PC-9 (cell line): ENCODE measurements at regions not wholly inside any gene's neighbourhood (a gene's known extent, or its start where the extent isn't known, plus 50 kb on each side); places are given as distances from the start of the nearest gene placed in this dataset.

Source experiments
- BruUV-seq: library from RNA; stranded (reverse); fragments of 400-500 nt; replicated peaks from 2 replicates; lab custom pipeline; 2021; lab: Mats Ljungman, UMichigan
- CTCF ChIA-PET: fragments of 300-600 bp; sonication (Branson Sonifier 250); formaldehyde crosslinking; loops from one replicate; lab custom pipeline; 2022; ENCODE audit warnings: antibody characterized with exemption; lab: Charles Lee
- POLR2A ChIA-PET: fragments of 300-600 bp; sonication (Branson Sonifier 250); formaldehyde crosslinking; loops from one replicate; lab custom pipeline; 2022; ENCODE audit warnings: antibody characterized with exemption; ENCODE audit not compliant: unreplicated experiment; lab: Charles Lee
- DNase-seq, 2 experiments: peaks; one replicate each; pipeline versions ENCODE4 v3.0.0 to v3.0.0-alpha.2; 2015 to 2022; ENCODE audit warnings: mixed read lengths in 1 of 2
- H2AFZ ChIP-seq: fragments of 200-600 bp; sonication (generic); 2 replicates; pipeline ENCODE4 v1.8.1; 2017; ENCODE audit warnings: antibody characterized with exemption
- H3F3A ChIP-seq: fragments of 200-600 bp; sonication (generic); 2 replicates; pipeline ENCODE4 v1.8.1; 2017; ENCODE audit warnings: antibody characterized with exemption, mild to moderate bottlenecking, low read depth; ENCODE audit not compliant: insufficient read depth
- H3K27ac ChIP-seq: fragments of 200-600 bp; sonication (generic); 2 replicates; pipeline ENCODE4 v1.6.1; 2016; ENCODE audit warnings: mixed run types
- H3K27me3 ChIP-seq: fragments of 200-600 bp; sonication (generic); 2 replicates; pipeline ENCODE4 v1.6.1; 2016; ENCODE audit warnings: low read depth, mixed run types; ENCODE audit not compliant: insufficient read depth
- H3K36me3 ChIP-seq: fragments of 200-600 bp; sonication (generic); 2 replicates; pipeline ENCODE4 v1.6.1; 2016; ENCODE audit warnings: low read depth, mixed run types
- H3K4me1 ChIP-seq: fragments of 200-600 bp; sonication (generic); replicated peaks from 2 replicates; pipeline ENCODE4 v1.6.1; 2016; ENCODE audit warnings: mixed run types; ENCODE audit not compliant: insufficient read depth
- H3K4me2 ChIP-seq: fragments of 200-600 bp; sonication (generic); 2 replicates; pipeline ENCODE4 v1.6.1; 2017; ENCODE audit warnings: mixed run types
- H3K4me3 ChIP-seq: fragments of 200-600 bp; sonication (generic); 2 replicates; pipeline ENCODE4 v1.6.1; 2016; ENCODE audit warnings: mixed run types
- H3K79me2 ChIP-seq: fragments of 200-600 bp; sonication (generic); 2 replicates; pipeline ENCODE4 v1.6.1; 2017; ENCODE audit warnings: low read depth, mixed run types
- H3K9me2 ChIP-seq: fragments of 200-600 bp; sonication (generic); 2 replicates; pipeline ENCODE4 v1.8.1; 2017; ENCODE audit warnings: mild to moderate bottlenecking; ENCODE audit not compliant: insufficient read depth
- H3K9me3 ChIP-seq: fragments of 200-600 bp; sonication (generic); 2 replicates; pipeline ENCODE4 v1.8.1; 2016; ENCODE audit warnings: low read depth; ENCODE audit not compliant: insufficient read depth
- H4K20me1 ChIP-seq: fragments of 200-600 bp; sonication (generic); 2 replicates; pipeline ENCODE4 v1.8.1; 2017; ENCODE audit not compliant: insufficient read depth
- CTCF ChIP-seq: fragments of 200-600 bp; sonication (generic); conservative IDR thresholded peaks from 2 replicates; pipeline ENCODE4 v1.6.1; 2017; ENCODE audit warnings: mixed run types, antibody characterized with exemption, mild to moderate bottlenecking, moderate library complexity
- EZH2 ChIP-seq: fragments of 200-600 bp; sonication (generic); IDR thresholded peaks from 2 replicates; pipeline ENCODE4 v1.8.0; 2017; ENCODE audit warnings: antibody characterized with exemption, low read depth
- intact Hi-C: fragments of 100-400 bp; cut with micrococcal nuclease; formaldehyde crosslinking; loops from one replicate; pipeline ENCODE4 v1.10.0; 2022; ENCODE audit not compliant: unreplicated experiment

GRCh38 chr21:29228306-29228705 lies 70.4 kb upstream of the BACH1 start:
- Histone ChIP-seq H3K9me3 (peaks cover 8% of the 10 kb centered on the region; the same call in 1 of the 2 replicates), H3K27me3 (no peaks in the 10 kb centered on the region), H3F3A (peaks cover 3% of the 10 kb centered on the region; the same call in 1 of the 2 replicates), H3K4me2 (no peak overlapping the region), H3K27ac (no peak overlapping the region), H3K36me3 (no peaks in the 10 kb centered on the region), H3K4me1 (peaks cover 13% of the 10 kb centered on the region), H3K4me3 (no peak overlapping the region), H3K9me2 (no peaks in the 10 kb centered on the region), H3K79me2 (no peaks in the 10 kb centered on the region), H4K20me1 (no peaks in the 10 kb centered on the region), H2AFZ (no peak overlapping the region)
- ChIA-PET CTCF (no interaction called here), POLR2A (no interaction called here)
- DNase-seq, result no peak
- BruUV-seq, result no TSS peak
- intact Hi-C loops, result no loop called here
- TF ChIP-seq EZH2, result no peak
- TF ChIP-seq CTCF, result no peak

- TF ChIP-seq EZH2, result no peak
- TF ChIP-seq CTCF, result no peak
- Histone ChIP-seq H3K9me2 (no peaks in the 10 kb centered on the region), H3K27ac (no peak overlapping the region), H3K9me3 (no peaks in the 10 kb centered on the region), H3F3A (peaks cover 3% of the 10 kb centered on the region; the same call in 1 of the 2 replicates), H3K4me2 (no peak overlapping the region), H4K20me1 (no peaks in the 10 kb centered on the region), H3K4me3 (no peak overlapping the region), H2AFZ (no peak overlapping the region), H3K4me1 (peaks cover 14% of the 10 kb centered on the region), H3K36me3 (no peaks in the 10 kb centered on the region), H3K79me2 (no peaks in the 10 kb centered on the region), H3K27me3 (no peaks in the 10 kb centered on the region)
- ChIA-PET POLR2A (no interaction called here), CTCF (no interaction called here)
- intact Hi-C loops, result no loop called here
- no peak for DNase-seq
- BruUV-seq, result no TSS peak
These were observed 68.0 kb upstream of the BACH1 start for GRCh38 chr21:29230551-29231261.

GRCh38 chr21:29231756-29232529 lies 66.8 kb upstream of the BACH1 start:
- H3F3A ChIP-seq, result peaks cover 3% of the 10 kb centered on the region; the same call in 1 of the 2 replicates
- no peaks in the 10 kb centered on the region for H3K9me2 ChIP-seq
- no peaks in the 10 kb centered on the region for H3K36me3 ChIP-seq
- BruUV-seq, result no TSS peak
- H3K79me2 ChIP-seq, result no peaks in the 10 kb centered on the region
- no peak overlapping the region for H3K4me3 ChIP-seq
- POLR2A ChIA-PET, result no interaction called here
- no peaks in the 10 kb centered on the region for H3K27me3 ChIP-seq
- CTCF ChIA-PET, result no interaction called here
- intact Hi-C loops, result no loop called here
- peaks cover 14% of the 10 kb centered on the region for H3K4me1 ChIP-seq
- TF ChIP-seq EZH2 (no peak), CTCF (no peak)
- no peak overlapping the region for H3K4me2 ChIP-seq
- no peak for DNase-seq
- no peak overlapping the region for H2AFZ ChIP-seq
- H4K20me1 ChIP-seq, result no peaks in the 10 kb centered on the region
- H3K27ac ChIP-seq, result peak overlapping the region; percentile 54; the same call in 1 of the 2 replicates
- no peaks in the 10 kb centered on the region for H3K9me3 ChIP-seq
